HEK293T (cell line): ENCODE measurements at regions not wholly inside any gene's neighbourhood (a gene's known extent, or its start where the extent isn't known, plus 50 kb on each side); places are given as distances from the start of the nearest gene placed in this dataset.

Experiments used
- BHLHE40 ChIP-seq: fragments of 450-650 bp; IDR thresholded peaks from 2 replicates; pipeline ENCODE4 v1.6.1; 2016; ENCODE audit warnings: mild to moderate bottlenecking, moderate library complexity, borderline replicate concordance
- CTBP1 ChIP-seq: fragments of 450-650 bp; IDR thresholded peaks from 2 replicates; pipeline ENCODE4 v1.6.1; 2016; ENCODE audit warnings: borderline replicate concordance
- ELF4 ChIP-seq: fragments of 450-650 bp; IDR thresholded peaks from 2 replicates; pipeline ENCODE4 v1.6.1; 2017; ENCODE audit warnings: antibody characterized with exemption
- FOXA1 ChIP-seq: fragments of 450-650 bp; IDR thresholded peaks from 2 replicates; pipeline ENCODE4 v1.6.1; 2016; ENCODE audit warnings: mild to moderate bottlenecking
- FOXK2 ChIP-seq: fragments of 450-650 bp; IDR thresholded peaks from 2 replicates; pipeline ENCODE4 v1.6.1; 2016; ENCODE audit warnings: mild to moderate bottlenecking
- FOXM1 ChIP-seq: fragments of 450-650 bp; IDR thresholded peaks from 2 replicates; pipeline ENCODE4 v1.6.1; 2017; ENCODE audit warnings: mild to moderate bottlenecking, borderline replicate concordance
- L3MBTL2 ChIP-seq: fragments of 450-650 bp; conservative IDR thresholded peaks from 2 replicates; pipeline ENCODE4 v1.6.1; 2016; ENCODE audit warnings: mild to moderate bottlenecking
- NFRKB ChIP-seq: fragments of 450-650 bp; IDR thresholded peaks from 2 replicates; pipeline ENCODE4 v1.6.1; 2016; ENCODE audit warnings: mild to moderate bottlenecking, moderate library complexity
- SP1 ChIP-seq: fragments of 450-650 bp; IDR thresholded peaks from 2 replicates; pipeline ENCODE4 v1.6.1; 2017
- SUZ12 ChIP-seq: fragments of 450-650 bp; IDR thresholded peaks from 2 replicates; pipeline ENCODE4 v1.6.1; 2016; ENCODE audit warnings: mild to moderate bottlenecking
- TARDBP ChIP-seq: fragments of 450-650 bp; IDR thresholded peaks from 2 replicates; pipeline ENCODE4 v1.6.1; 2016
- ZNF384 ChIP-seq: fragments of 450-650 bp; IDR thresholded peaks from 2 replicates; pipeline ENCODE4 v1.6.1; 2016

GRCh38 chr22:49082451-49082850 lies 745.2 kb downstream of the BRD1 start:
- TF ChIP-seq SUZ12 (no peak), ZNF384 (no peak), TARDBP (no peak), FOXK2 (no peak), L3MBTL2 (no peak), SP1 (no peak), FOXA1 (no peak), NFRKB (no peak), ELF4 (no peak), FOXM1 (no peak), BHLHE40 (no peak), CTBP1 (no peak)
